WTC11 (cell line): ENCODE measurements at regions not wholly inside any gene's neighbourhood (a gene's known extent, or its start where the extent isn't known, plus 50 kb on each side); places are given as distances from the start of the nearest gene placed in this dataset.

Experiments used
- ATF3 ChIP-seq: sonication (generic); formaldehyde crosslinking; conservative IDR thresholded peaks from 2 replicates; pipeline ENCODE4 v1.8.1; 2022; ENCODE audit warnings: mild to moderate bottlenecking, missing genetic modification reagents
- CBFB ChIP-seq: sonication (generic); formaldehyde crosslinking; IDR thresholded peaks from 2 replicates; pipeline ENCODE4 v1.8.1; 2022; ENCODE audit warnings: mild to moderate bottlenecking, low read depth, missing genetic modification reagents
- ELF4 ChIP-seq: sonication (generic); formaldehyde crosslinking; IDR thresholded peaks from 2 replicates; pipeline ENCODE4 v1.8.1; 2022; ENCODE audit warnings: low read depth, mild to moderate bottlenecking, moderate library complexity, missing genetic modification reagents
- FOXP1 ChIP-seq: sonication (generic); formaldehyde crosslinking; IDR thresholded peaks from 2 replicates; pipeline ENCODE4 v1.8.0; 2022; ENCODE audit warnings: missing genetic modification reagents, mild to moderate bottlenecking, moderate library complexity, borderline replicate concordance
- IRF2 ChIP-seq: sonication (generic); formaldehyde crosslinking; IDR thresholded peaks from 2 replicates; pipeline ENCODE4 v1.8.0; 2022; ENCODE audit warnings: low read depth, missing genetic modification reagents, borderline replicate concordance
- SP1 ChIP-seq: sonication (generic); formaldehyde crosslinking; conservative IDR thresholded peaks from 2 replicates; pipeline ENCODE4 v1.8.1; 2022; ENCODE audit warnings: missing genetic modification reagents
- TEAD4 ChIP-seq: sonication (generic); formaldehyde crosslinking; IDR thresholded peaks from 2 replicates; pipeline ENCODE4 v1.8.0; 2022; ENCODE audit warnings: mild to moderate bottlenecking, missing genetic modification reagents
- TF ChIP-seq, protein P1 (sequence below): fragments of 200-600 bp; IDR thresholded peaks from 2 replicates; pipeline ENCODE4 v1.8.0; 2022; ENCODE audit warnings: antibody characterized with exemption
- TF ChIP-seq, protein P2 (sequence below): sonication (generic); formaldehyde crosslinking; IDR thresholded peaks from 2 replicates; pipeline ENCODE4 v1.8.0; 2023; ENCODE audit warnings: missing genetic modification reagents
- TF ChIP-seq, protein P3 (sequence below): sonication (generic); formaldehyde crosslinking; IDR thresholded peaks from 2 replicates; pipeline ENCODE4 v1.8.0; 2022; ENCODE audit warnings: mild to moderate bottlenecking, missing genetic modification reagents
- TF ChIP-seq, protein P4 (sequence below): sonication (generic); formaldehyde crosslinking; IDR thresholded peaks from 2 replicates; pipeline ENCODE4 v1.8.1; 2022; ENCODE audit warnings: mild to moderate bottlenecking, moderate library complexity, missing genetic modification reagents

GRCh38 chr5:111926026-111926425, 169.0 kb upstream of the NREP start:
- TF ChIP-seq ATF3 (CRISPR knock-in tag): no peak
- TF ChIP-seq SP1 (CRISPR knock-in tag): no peak
- TF ChIP-seq, protein P1, sequence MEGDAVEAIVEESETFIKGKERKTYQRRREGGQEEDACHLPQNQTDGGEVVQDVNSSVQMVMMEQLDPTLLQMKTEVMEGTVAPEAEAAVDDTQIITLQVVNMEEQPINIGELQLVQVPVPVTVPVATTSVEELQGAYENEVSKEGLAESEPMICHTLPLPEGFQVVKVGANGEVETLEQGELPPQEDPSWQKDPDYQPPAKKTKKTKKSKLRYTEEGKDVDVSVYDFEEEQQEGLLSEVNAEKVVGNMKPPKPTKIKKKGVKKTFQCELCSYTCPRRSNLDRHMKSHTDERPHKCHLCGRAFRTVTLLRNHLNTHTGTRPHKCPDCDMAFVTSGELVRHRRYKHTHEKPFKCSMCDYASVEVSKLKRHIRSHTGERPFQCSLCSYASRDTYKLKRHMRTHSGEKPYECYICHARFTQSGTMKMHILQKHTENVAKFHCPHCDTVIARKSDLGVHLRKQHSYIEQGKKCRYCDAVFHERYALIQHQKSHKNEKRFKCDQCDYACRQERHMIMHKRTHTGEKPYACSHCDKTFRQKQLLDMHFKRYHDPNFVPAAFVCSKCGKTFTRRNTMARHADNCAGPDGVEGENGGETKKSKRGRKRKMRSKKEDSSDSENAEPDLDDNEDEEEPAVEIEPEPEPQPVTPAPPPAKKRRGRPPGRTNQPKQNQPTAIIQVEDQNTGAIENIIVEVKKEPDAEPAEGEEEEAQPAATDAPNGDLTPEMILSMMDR: no peak
- no peak for TF ChIP-seq IRF2 (CRISPR knock-in tag)
- TF ChIP-seq, protein P2, sequence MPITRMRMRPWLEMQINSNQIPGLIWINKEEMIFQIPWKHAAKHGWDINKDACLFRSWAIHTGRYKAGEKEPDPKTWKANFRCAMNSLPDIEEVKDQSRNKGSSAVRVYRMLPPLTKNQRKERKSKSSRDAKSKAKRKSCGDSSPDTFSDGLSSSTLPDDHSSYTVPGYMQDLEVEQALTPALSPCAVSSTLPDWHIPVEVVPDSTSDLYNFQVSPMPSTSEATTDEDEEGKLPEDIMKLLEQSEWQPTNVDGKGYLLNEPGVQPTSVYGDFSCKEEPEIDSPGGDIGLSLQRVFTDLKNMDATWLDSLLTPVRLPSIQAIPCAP: no peak
- TF ChIP-seq CBFB (CRISPR knock-in tag): no peak
- TF ChIP-seq, protein P3, sequence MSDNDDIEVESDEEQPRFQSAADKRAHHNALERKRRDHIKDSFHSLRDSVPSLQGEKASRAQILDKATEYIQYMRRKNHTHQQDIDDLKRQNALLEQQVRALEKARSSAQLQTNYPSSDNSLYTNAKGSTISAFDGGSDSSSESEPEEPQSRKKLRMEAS (CRISPR knock-in tag): no peak
- no peak for TF ChIP-seq ELF4
- TF ChIP-seq FOXP1 (CRISPR knock-in tag): no peak
- no peak for TF ChIP-seq TEAD4 (CRISPR knock-in tag)
- TF ChIP-seq, protein P4, sequence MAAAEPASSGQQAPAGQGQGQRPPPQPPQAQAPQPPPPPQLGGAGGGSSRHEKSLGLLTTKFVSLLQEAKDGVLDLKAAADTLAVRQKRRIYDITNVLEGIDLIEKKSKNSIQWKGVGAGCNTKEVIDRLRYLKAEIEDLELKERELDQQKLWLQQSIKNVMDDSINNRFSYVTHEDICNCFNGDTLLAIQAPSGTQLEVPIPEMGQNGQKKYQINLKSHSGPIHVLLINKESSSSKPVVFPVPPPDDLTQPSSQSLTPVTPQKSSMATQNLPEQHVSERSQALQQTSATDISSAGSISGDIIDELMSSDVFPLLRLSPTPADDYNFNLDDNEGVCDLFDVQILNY (CRISPR knock-in tag): no peak
